HepG2 (cell line): ENCODE measurements at regions not wholly inside any gene's neighbourhood (a gene's known extent, or its start where the extent isn't known, plus 50 kb on each side); places are given as distances from the start of the nearest gene placed in this dataset.

Experiments
- ATAC-seq: fragments of 200-7000 bp; cut with Tn5 transposase; 3 replicates; pipeline ENCODE4 v1.9.1; 2020; ENCODE audit warnings: mild to moderate bottlenecking, moderate library complexity
- BruUV-seq: library from RNA; stranded (reverse); fragments of 400-500 nt; replicated peaks from 2 replicates; lab custom pipeline; 2021; lab: Mats Ljungman, UMichigan
- CTCF ChIA-PET: fragments of 300-600 bp; formaldehyde crosslinking; extraction: SDS; loops from one replicate; lab custom pipeline; 2021; ENCODE audit warnings: low total read pairs, inconsistent platforms, low intra/inter-chr PET ratio; lab: Yijun Ruan, JAX
- POLR2A ChIA-PET: fragments of 350-600 bp; sonication (Branson Sonifier 250); formaldehyde crosslinking; loops from one replicate; lab custom pipeline; 2020; ENCODE audit warnings: antibody characterized with exemption, inconsistent platforms; lab: Yijun Ruan, JAX
- DNase-seq: peaks from one replicate; pipeline ENCODE4 v3.0.0-alpha.2; 2015; ENCODE audit warnings: low spot score
- FAIRE-seq: peaks from 3 replicates; lab custom pipeline; 2011; peaks lifted over from hg19 to GRCh38; lab: Jason Lieb, UNC
- H2AFZ ChIP-seq: one replicate; pipeline ENCODE4 v1.6.1; 2011; ENCODE audit warnings: low read length, inconsistent platforms
- H3K27ac ChIP-seq: fragments of 300-600 bp; 3 replicates; pipeline ENCODE4 v1.8.0; 2011; ENCODE audit warnings: mixed run types, mild to moderate bottlenecking, mixed read lengths, low read length, inconsistent platforms; ENCODE audit not compliant: insufficient read depth; ENCODE audit errors: extremely low read length
- H3K27me3 ChIP-seq, 2 experiments: fragments of 200-600 bp in 1 of 2; 2 replicates in 1 of 2; 3 replicates in 1 of 2; pipeline versions ENCODE4 v1.6.0 to v1.8.0; 2011; ENCODE audit warnings: low read length in 2 of 2, mild to moderate bottlenecking in 2 of 2, moderate library complexity in 2 of 2, inconsistent platforms in 1 of 2; ENCODE audit not compliant: insufficient read depth in 2 of 2, control insufficient read depth in 1 of 2
- H3K36me3 ChIP-seq, 2 experiments: fragments of 200-600 bp in 1 of 2; replicated peaks in 1 of 2; 2 replicates in 1 of 2; 3 replicates in 1 of 2; pipeline versions ENCODE4 v1.5.1 to v1.8.0; 2011; ENCODE audit warnings: low read length in 2 of 2, inconsistent platforms in 1 of 2; ENCODE audit not compliant: insufficient read depth in 2 of 2, control insufficient read depth in 1 of 2
- H3K4me1 ChIP-seq: 2 replicates; pipeline ENCODE4 v1.5.1; 2012; ENCODE audit warnings: low read length, inconsistent platforms; ENCODE audit not compliant: insufficient read depth
- H3K4me2 ChIP-seq: 2 replicates; pipeline ENCODE4 v1.6.0; 2011; ENCODE audit warnings: low read depth, low read length, inconsistent platforms
- H3K4me3 ChIP-seq, 3 experiments: fragments of 200-600 bp in 1 of 3; sonication (generic), shearing (Covaris generic) in 1 of 3; replicated peaks in 1 of 3; 2 replicates each; pipeline ENCODE4 v1.5.1; 2011 to 2016; ENCODE audit warnings: low read length in 3 of 3, inconsistent platforms in 2 of 3, low read depth in 2 of 3, mild to moderate bottlenecking in 2 of 3, control low read depth in 1 of 3, mixed read lengths in 1 of 3; ENCODE audit not compliant: insufficient read depth in 1 of 3
- H3K79me2 ChIP-seq: one replicate; pipeline ENCODE4 v1.6.1; 2011; ENCODE audit warnings: low read length, inconsistent platforms; ENCODE audit not compliant: insufficient read depth
- H3K9ac ChIP-seq: 2 replicates; pipeline ENCODE4 v1.6.0; 2011; ENCODE audit warnings: mild to moderate bottlenecking, low read depth, low read length, inconsistent platforms; ENCODE audit not compliant: insufficient read depth
- H3K9me3 ChIP-seq: 2 replicates; pipeline ENCODE4 v1.5.1; 2012; ENCODE audit warnings: mild to moderate bottlenecking, low read length
- H4K20me1 ChIP-seq: 2 replicates; pipeline ENCODE4 v1.6.0; 2011; ENCODE audit warnings: inconsistent platforms, mild to moderate bottlenecking, low read length, moderate library complexity; ENCODE audit not compliant: insufficient read depth
- CCAR2 ChIP-seq: fragments of 200-400 bp; formaldehyde crosslinking; optimal IDR thresholded peaks from 2 replicates; pipeline ENCODE3; 2018; ENCODE audit warnings: low read depth, mild to moderate bottlenecking, low read length, moderate library complexity
- KDM2A ChIP-seq: sonication (generic); formaldehyde crosslinking; IDR thresholded peaks from 2 replicates; pipeline ENCODE4 v1.4.0; 2020; ENCODE audit warnings: low read depth, missing genetic modification reagents, borderline replicate concordance
- KMT2A ChIP-seq: sonication (generic); formaldehyde crosslinking; IDR thresholded peaks from 2 replicates; pipeline ENCODE4 v1.4.0; 2020; ENCODE audit warnings: missing genetic modification reagents
- MAFK ChIP-seq, 2 experiments: IDR thresholded peaks in 1 of 2; conservative IDR thresholded peaks in 1 of 2; 2 replicates each; pipeline ENCODE4 v1.6.1; 2011; ENCODE audit warnings: improper control_type of control experiment in 2 of 2, low read length in 2 of 2
- MLLT10 ChIP-seq: sonication (generic); formaldehyde crosslinking; IDR thresholded peaks from 2 replicates; pipeline ENCODE4 v1.4.0; 2020; ENCODE audit warnings: missing genetic modification reagents
- MZF1 ChIP-seq: sonication (generic); formaldehyde crosslinking; IDR thresholded peaks from 2 replicates; pipeline ENCODE4 v1.8.1; 2023; ENCODE audit warnings: mild to moderate bottlenecking, missing genetic modification reagents, borderline replicate concordance
- NFE2L1 ChIP-seq: sonication (generic); formaldehyde crosslinking; IDR thresholded peaks from 2 replicates; pipeline ENCODE4 v1.4.0; 2020; ENCODE audit warnings: missing genetic modification reagents, mild to moderate bottlenecking, borderline replicate concordance
- PLRG1 ChIP-seq: fragments of 450-650 bp; conservative IDR thresholded peaks from 2 replicates; pipeline ENCODE4 v1.6.1; 2016
- POLR2AphosphoS2 ChIP-seq: IDR thresholded peaks from 2 replicates; pipeline ENCODE4 v1.6.1; 2011; ENCODE audit warnings: low read depth, low read length, improper control_type of control experiment
- SAFB2 ChIP-seq: sonication (generic); formaldehyde crosslinking; IDR thresholded peaks from 2 replicates; pipeline ENCODE4 v1.5.1; 2020; ENCODE audit warnings: missing genetic modification reagents, low read depth, mild to moderate bottlenecking, borderline replicate concordance
- SMYD3 ChIP-seq: sonication (generic); formaldehyde crosslinking; IDR thresholded peaks from 2 replicates; pipeline ENCODE4 v1.8.1; 2023; ENCODE audit warnings: mild to moderate bottlenecking, missing genetic modification reagents
- WIZ ChIP-seq: sonication (generic); formaldehyde crosslinking; IDR thresholded peaks from 2 replicates; pipeline ENCODE4 v1.5.1; 2020; ENCODE audit warnings: mild to moderate bottlenecking, missing genetic modification reagents
- ZC3H4 ChIP-seq: sonication (generic); formaldehyde crosslinking; IDR thresholded peaks from 2 replicates; pipeline ENCODE4 v1.4.0; 2020; ENCODE audit warnings: missing genetic modification reagents, borderline replicate concordance
- ZNF224 ChIP-seq: sonication (generic); formaldehyde crosslinking; IDR thresholded peaks from 2 replicates; pipeline ENCODE4 v1.5.0; 2020; ENCODE audit warnings: mild to moderate bottlenecking, missing genetic modification reagents
- ZNF597 ChIP-seq: sonication (generic); formaldehyde crosslinking; IDR thresholded peaks from 2 replicates; pipeline ENCODE4 v1.5.0; 2020; ENCODE audit warnings: missing genetic modification reagents
- ZNF777 ChIP-seq: sonication (generic); formaldehyde crosslinking; IDR thresholded peaks from 2 replicates; pipeline ENCODE4 v1.4.0; 2020; ENCODE audit warnings: missing genetic modification reagents
- ZNF782 ChIP-seq: sonication (generic); formaldehyde crosslinking; IDR thresholded peaks from 2 replicates; pipeline ENCODE4 v1.4.0; 2020; ENCODE audit warnings: missing genetic modification reagents, mild to moderate bottlenecking, borderline replicate concordance
- WGBS: methylation state at CpG from one replicate; pipeline ENCODE4 v1.1.6; 2017; ENCODE audit warnings: low lambda C conversion rate; 5-methylcytosine and 5-hydroxymethylcytosine counted together
- in situ Hi-C: cut with HindIII; loops from 2 replicates; pipeline ENCODE4 v1.10.0; 2017; ENCODE audit warnings: low pct_unique_long_range_greater_than_20kb; ENCODE audit not compliant: extremely low pct_ligation_motif_present
- intact Hi-C: fragments of 100-400 bp; cut with micrococcal nuclease; formaldehyde crosslinking; loops from one replicate; pipeline ENCODE4 v1.10.0; 2022; ENCODE audit not compliant: unreplicated experiment
- TF ChIP-seq, protein P1 (sequence below): sonication (generic); formaldehyde crosslinking; IDR thresholded peaks from 2 replicates; pipeline ENCODE4 v1.8.1; 2023; ENCODE audit warnings: mild to moderate bottlenecking, missing genetic modification reagents, borderline replicate concordance

GRCh38 chr6:170188571-170189001 lies 102.3 kb downstream of the DLL1 start:
- H3K27me3 ChIP-seq = peaks cover 20 to 66% of the 10 kb centered on the region in 2 experiments
- no peak for ATAC-seq
- WGBS = 15% methylated on average over 6 of the region's 6 CpGs

GRCh38 chr6:170187669-170188566 lies 103.0 kb downstream of the DLL1 start:
- BruUV-seq = no TSS peak
- Histone ChIP-seq H3K9ac (no peak overlapping the region), H3K36me3 (no peaks in the 10 kb centered on the region), H3K4me2 (no peak overlapping the region), H3K4me1 (no peaks in the 10 kb centered on the region), H3K27ac (no peak overlapping the region), H3K4me3 (no peak overlapping the region), H3K79me2 (no peaks in the 10 kb centered on the region), H4K20me1 (no peaks in the 10 kb centered on the region)
- in situ Hi-C loops = no loop called here
- no peak for FAIRE-seq
- no peak for ATAC-seq
- POLR2A ChIA-PET = no interaction called here
- no peak for DNase-seq
- TF ChIP-seq ZC3H4 (CRISPR knock-in tag) = no peak
- TF ChIP-seq NFE2L1 (CRISPR knock-in tag) = no peak
- TF ChIP-seq KMT2A (CRISPR knock-in tag) = no peak
- TF ChIP-seq ZNF777 (CRISPR knock-in tag) = no peak
- no peak for TF ChIP-seq MAFK (conservative IDR thresholded peaks at IDR 0.05 in 1 of 2, IDR thresholded peaks at IDR 0.05 in 1 of 2; ENCODE audit: low read length in 2 of 2)
- no peak for TF ChIP-seq CCAR2
- no peak for TF ChIP-seq ZNF597 (CRISPR knock-in tag)
- TF ChIP-seq SMYD3 (CRISPR knock-in tag) = no peak
- TF ChIP-seq, protein P1, sequence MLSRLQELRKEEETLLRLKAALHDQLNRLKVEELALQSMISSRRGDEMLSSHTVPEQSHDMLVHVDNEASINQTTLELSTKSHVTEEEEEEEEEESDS (CRISPR knock-in tag) = no peak
- no peak for TF ChIP-seq KDM2A (CRISPR knock-in tag)
- no peak for TF ChIP-seq MZF1
- TF ChIP-seq ZNF782 (CRISPR knock-in tag) = no peak
- TF ChIP-seq POLR2AphosphoS2 = no peak
- no peak for TF ChIP-seq ZNF224 (CRISPR knock-in tag)
- TF ChIP-seq MLLT10 (CRISPR knock-in tag) = no peak
- TF ChIP-seq WIZ (CRISPR knock-in tag) = no peak
- TF ChIP-seq PLRG1 = no peak
- TF ChIP-seq, all 625 proteins: peak for 0
- no peak overlapping the region for H2AFZ ChIP-seq
- intact Hi-C loops = no loop called here
- peaks cover 15 to 59% of the 10 kb centered on the region in 2 experiments for H3K27me3 ChIP-seq
- WGBS = 31% methylated on average over 25 of the region's 28 CpGs
- CTCF ChIA-PET = no interaction called here
- H3K9me3 ChIP-seq = peaks cover 6% of the 10 kb centered on the region

More at GRCh38 chr6:170188571-170189001, 102.3 kb downstream of the DLL1 start:
- no peak for FAIRE-seq
- no TSS peak for BruUV-seq
- H2AFZ ChIP-seq = no peak overlapping the region
- peaks cover 2% of the 10 kb centered on the region for H3K9me3 ChIP-seq
- intact Hi-C loops (no loop called here), in situ Hi-C loops (no loop called here)
- no peak overlapping the region for H3K4me2 ChIP-seq
- H3K79me2 ChIP-seq = no peaks in the 10 kb centered on the region
- ChIA-PET CTCF (no interaction called here), POLR2A (no interaction called here)
- no peaks in the 10 kb centered on the region for H4K20me1 ChIP-seq
- no peak overlapping the region for H3K4me3 ChIP-seq
- H3K9ac ChIP-seq = no peak overlapping the region
- no peak for DNase-seq
- H3K27ac ChIP-seq = no peak overlapping the region
- no peaks in the 10 kb centered on the region for H3K36me3 ChIP-seq
- no peaks in the 10 kb centered on the region for H3K4me1 ChIP-seq
- TF ChIP-seq SAFB2 (CRISPR knock-in tag) = no peak
